Smooth muscle cell (in vitro differentiated cells): ENCODE measurements at regions not wholly inside any gene's neighbourhood (a gene's known extent, or its start where the extent isn't known, plus 50 kb on each side); places are given as distances from the start of the nearest gene placed in this dataset.

Source experiments
- DNase-seq: peaks from one replicate; lab custom pipeline; 2025; ENCODE audit not compliant: unreplicated experiment; lab: John Stamatoyannopoulos, UW
- H2AFZ ChIP-seq: fragments of 200-600 bp; sonication (generic); 2 replicates; pipeline ENCODE4 v1.6.0; 2016; ENCODE audit warnings: antibody characterized with exemption, low read depth, mild to moderate bottlenecking
- H3F3A ChIP-seq: fragments of 200-600 bp; sonication (generic); 2 replicates; pipeline ENCODE4 v1.6.0; 2017; ENCODE audit warnings: antibody characterized with exemption, low read depth
- H3K27ac ChIP-seq: fragments of 200-600 bp; sonication (generic); 2 replicates; pipeline ENCODE4 v1.5.1; 2016; ENCODE audit warnings: low read depth, mild to moderate bottlenecking
- H3K27me3 ChIP-seq: fragments of 200-600 bp; sonication (generic); 2 replicates; pipeline ENCODE4 v1.6.1; 2016; ENCODE audit warnings: low read depth, mild to moderate bottlenecking
- H3K36me3 ChIP-seq: fragments of 200-600 bp; sonication (generic); 2 replicates; pipeline ENCODE4 v1.5.1; 2016; ENCODE audit warnings: low read depth
- H3K4me1 ChIP-seq: fragments of 200-600 bp; sonication (generic); 2 replicates; pipeline ENCODE4 v1.5.1; 2016; ENCODE audit warnings: low read depth
- H3K4me2 ChIP-seq: fragments of 200-600 bp; sonication (generic); 2 replicates; pipeline ENCODE4 v1.6.0; 2016; ENCODE audit warnings: mild to moderate bottlenecking
- H3K4me3 ChIP-seq: fragments of 200-600 bp; sonication (generic); 2 replicates; pipeline ENCODE4 v1.5.1; 2016; ENCODE audit warnings: mild to moderate bottlenecking
- H3K79me2 ChIP-seq: fragments of 200-600 bp; sonication (generic); 2 replicates; pipeline ENCODE4 v1.6.0; 2016; ENCODE audit warnings: low read depth, mild to moderate bottlenecking
- H3K9ac ChIP-seq: fragments of 200-600 bp; sonication (generic); 2 replicates; pipeline ENCODE4 v1.6.0; 2016; ENCODE audit warnings: low read depth
- H3K9me3 ChIP-seq: fragments of 200-600 bp; sonication (generic); replicated peaks from 2 replicates; pipeline ENCODE4 v1.5.1; 2016; ENCODE audit warnings: low read depth
- H4K20me1 ChIP-seq: fragments of 200-600 bp; sonication (generic); 2 replicates; pipeline ENCODE4 v1.6.0; 2016; ENCODE audit warnings: low read depth
- WGBS: methylation state at CpG from one replicate; pipeline ENCODE4 v1.1.7; 2016; ENCODE audit warnings: low lambda C conversion rate; 5-methylcytosine and 5-hydroxymethylcytosine counted together
- TF ChIP-seq, protein P1 (sequence below): fragments of 200-600 bp; sonication (generic); IDR thresholded peaks from 2 replicates; pipeline ENCODE4 v1.5.1; 2017; ENCODE audit warnings: borderline replicate concordance, mild to moderate bottlenecking, antibody characterized with exemption; ENCODE audit not compliant: insufficient read depth, poor library complexity, severe bottlenecking

DNA sequence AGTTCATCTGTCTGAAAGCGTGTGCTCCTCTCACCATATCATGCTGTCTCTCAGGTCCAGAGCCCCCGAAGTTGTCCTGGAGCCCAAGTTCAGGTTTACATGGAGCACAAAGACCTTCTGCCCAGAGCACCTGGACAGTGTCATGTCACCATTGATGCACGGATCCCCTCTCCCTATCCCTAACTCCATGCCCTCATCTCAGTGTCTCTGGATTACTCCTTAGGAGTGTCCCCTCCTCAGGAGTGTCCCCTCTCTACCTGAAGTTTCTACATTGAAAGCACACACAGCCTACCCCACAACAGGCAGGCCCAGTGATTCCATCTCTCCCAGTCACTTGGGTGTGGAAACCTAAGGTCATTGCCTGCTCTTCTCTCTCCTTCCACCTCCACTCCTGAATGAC lies 144.1 kb upstream of the NCKAP5 start:
- H3K9me3 ChIP-seq = peaks cover 4% of the 10 kb centered on the region
- no peaks in the 10 kb centered on the region for H3K79me2 ChIP-seq
- H3K27ac ChIP-seq = no peak overlapping the region
- H3K36me3 ChIP-seq = no peaks in the 10 kb centered on the region
- no peak for DNase-seq
- H3K4me1 ChIP-seq = no peaks in the 10 kb centered on the region
- H4K20me1 ChIP-seq = no peaks in the 10 kb centered on the region
- no peaks in the 10 kb centered on the region for H3F3A ChIP-seq
- H3K9ac ChIP-seq = no peak overlapping the region
- no peak overlapping the region for H3K4me2 ChIP-seq
- TF ChIP-seq, protein P1, sequence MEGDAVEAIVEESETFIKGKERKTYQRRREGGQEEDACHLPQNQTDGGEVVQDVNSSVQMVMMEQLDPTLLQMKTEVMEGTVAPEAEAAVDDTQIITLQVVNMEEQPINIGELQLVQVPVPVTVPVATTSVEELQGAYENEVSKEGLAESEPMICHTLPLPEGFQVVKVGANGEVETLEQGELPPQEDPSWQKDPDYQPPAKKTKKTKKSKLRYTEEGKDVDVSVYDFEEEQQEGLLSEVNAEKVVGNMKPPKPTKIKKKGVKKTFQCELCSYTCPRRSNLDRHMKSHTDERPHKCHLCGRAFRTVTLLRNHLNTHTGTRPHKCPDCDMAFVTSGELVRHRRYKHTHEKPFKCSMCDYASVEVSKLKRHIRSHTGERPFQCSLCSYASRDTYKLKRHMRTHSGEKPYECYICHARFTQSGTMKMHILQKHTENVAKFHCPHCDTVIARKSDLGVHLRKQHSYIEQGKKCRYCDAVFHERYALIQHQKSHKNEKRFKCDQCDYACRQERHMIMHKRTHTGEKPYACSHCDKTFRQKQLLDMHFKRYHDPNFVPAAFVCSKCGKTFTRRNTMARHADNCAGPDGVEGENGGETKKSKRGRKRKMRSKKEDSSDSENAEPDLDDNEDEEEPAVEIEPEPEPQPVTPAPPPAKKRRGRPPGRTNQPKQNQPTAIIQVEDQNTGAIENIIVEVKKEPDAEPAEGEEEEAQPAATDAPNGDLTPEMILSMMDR = no peak
- 90% methylated on average over 3 of the region's 3 CpGs for WGBS
- H3K4me3 ChIP-seq = no peak overlapping the region
- no peak overlapping the region for H2AFZ ChIP-seq
- H3K27me3 ChIP-seq = no peaks in the 10 kb centered on the region

DNA sequence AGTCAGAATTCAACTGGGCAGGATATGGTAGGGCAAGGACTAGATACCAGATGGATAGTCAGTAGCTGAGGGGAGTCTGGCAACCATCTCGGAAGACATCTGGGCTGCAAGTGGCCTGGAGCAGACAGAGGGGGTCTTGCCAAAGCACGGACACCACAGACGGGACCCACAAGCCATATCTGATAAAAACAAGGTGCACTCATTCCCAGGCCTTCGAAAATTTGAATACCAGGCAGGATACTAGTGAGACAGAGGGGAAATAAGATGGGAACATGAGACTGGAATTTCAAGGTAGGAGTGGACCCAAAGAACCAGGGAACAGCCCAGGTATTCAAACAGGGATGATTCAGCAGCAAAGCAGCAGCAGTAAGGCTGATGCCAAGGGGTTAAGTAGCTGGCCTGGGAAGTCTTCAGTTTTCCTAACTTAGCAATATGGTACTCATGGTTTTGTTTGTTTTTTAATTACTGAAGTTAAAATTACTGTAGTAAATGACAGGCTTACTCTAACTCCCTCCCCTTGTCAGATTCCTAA lies 144.9 kb upstream of the NCKAP5 start:
- Histone ChIP-seq H3K9me3 (peaks cover 4% of the 10 kb centered on the region), H3F3A (no peaks in the 10 kb centered on the region), H3K4me2 (no peak overlapping the region), H3K36me3 (no peaks in the 10 kb centered on the region), H2AFZ (no peak overlapping the region), H3K27ac (no peak overlapping the region), H3K4me3 (no peak overlapping the region), H3K4me1 (no peaks in the 10 kb centered on the region), H3K79me2 (no peaks in the 10 kb centered on the region), H3K9ac (no peak overlapping the region), H4K20me1 (no peaks in the 10 kb centered on the region), H3K27me3 (no peaks in the 10 kb centered on the region)
- no peak for DNase-seq
- TF ChIP-seq, protein P1 = no peak
- 88% methylated on average over 4 of the region's 4 CpGs for WGBS

DNA sequence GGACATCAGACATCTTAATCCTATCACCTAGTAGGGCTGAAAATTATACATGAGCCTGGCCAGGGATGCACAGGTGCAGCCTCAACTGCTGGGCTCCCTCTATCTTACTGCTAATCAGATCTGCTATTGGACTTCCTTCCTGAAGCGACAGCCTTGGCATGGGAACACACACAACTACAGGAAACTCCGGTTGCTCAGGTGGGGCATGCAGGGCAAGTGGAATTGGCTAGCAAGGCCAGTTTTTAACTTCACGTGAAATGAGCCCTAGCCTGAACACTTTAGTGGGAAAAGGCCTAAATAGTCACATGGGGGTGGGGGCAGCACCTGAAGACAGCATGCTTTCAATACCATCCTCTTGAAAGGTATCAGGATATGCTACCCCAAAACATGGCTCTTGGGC lies 147.9 kb upstream of the NCKAP5 start:
- Histone ChIP-seq H3K79me2 (no peaks in the 10 kb centered on the region), H3K27me3 (no peaks in the 10 kb centered on the region), H3F3A (peaks cover 3% of the 10 kb centered on the region), H3K4me2 (no peak overlapping the region), H3K9ac (no peak overlapping the region), H3K36me3 (no peaks in the 10 kb centered on the region), H3K27ac (no peak overlapping the region), H3K9me3 (no peaks in the 10 kb centered on the region), H2AFZ (no peak overlapping the region), H4K20me1 (no peaks in the 10 kb centered on the region), H3K4me3 (no peak overlapping the region), H3K4me1 (no peaks in the 10 kb centered on the region)
- TF ChIP-seq, protein P1 = no peak
- 97% methylated on average over 3 of the region's 3 CpGs for WGBS
- no peak for DNase-seq

DNA sequence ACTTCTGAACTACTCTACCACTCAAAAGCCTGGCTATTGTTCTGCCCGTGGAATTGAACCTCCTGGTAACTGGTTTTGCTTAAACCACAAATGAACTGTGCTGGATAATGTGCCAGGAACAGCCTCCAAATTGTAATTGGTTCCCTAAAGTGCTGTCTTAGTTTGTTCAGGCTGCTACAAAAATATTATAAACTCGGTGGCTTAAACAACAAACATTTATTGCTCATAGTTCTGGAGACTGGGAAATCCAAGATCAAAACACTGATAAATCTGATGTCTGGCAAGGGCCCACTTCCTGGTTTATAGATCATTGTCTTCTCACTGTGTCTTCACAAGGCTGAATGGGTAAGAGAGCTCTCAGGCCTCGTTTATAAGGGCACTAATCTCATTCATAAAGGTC lies 149.2 kb upstream of the NCKAP5 start:
- TF ChIP-seq, protein P1 = no peak
- Histone ChIP-seq H3K36me3 (no peaks in the 10 kb centered on the region), H3K27ac (no peak overlapping the region), H3K27me3 (no peaks in the 10 kb centered on the region), H3K4me3 (no peak overlapping the region), H2AFZ (no peak overlapping the region), H3F3A (peaks cover 3% of the 10 kb centered on the region), H3K9ac (no peak overlapping the region), H4K20me1 (no peaks in the 10 kb centered on the region), H3K79me2 (no peaks in the 10 kb centered on the region), H3K4me1 (no peaks in the 10 kb centered on the region), H3K4me2 (no peak overlapping the region), H3K9me3 (no peaks in the 10 kb centered on the region)
- WGBS = 59% methylated on average over 3 of the region's 3 CpGs
- DNase-seq = no peak
